DND-41 (cell line): ENCODE measurements at regions not wholly inside any gene's neighbourhood (a gene's known extent, or its start where the extent isn't known, plus 50 kb on each side); places are given as distances from the start of the nearest gene placed in this dataset.

Source experiments
- ATAC-seq: fragments of 200-7000 bp; cut with Tn5 transposase; 3 replicates; pipeline ENCODE4 v1.9.1; 2021; ENCODE audit warnings: low read depth; ENCODE audit not compliant: insufficient read depth
- DNase-seq: peaks from one replicate; pipeline ENCODE4 v3.0.0-alpha.2; 2020
- H2AFZ ChIP-seq: 2 replicates; pipeline ENCODE4 v1.6.0; 2012; ENCODE audit warnings: low read depth, low read length
- H3K27ac ChIP-seq: 2 replicates; pipeline ENCODE4 v1.5.1; 2012; ENCODE audit warnings: low read length, inconsistent platforms
- H3K27me3 ChIP-seq: fragments of 200-600 bp; sonication (generic); 2 replicates; pipeline ENCODE4 v1.6.0; 2012; ENCODE audit warnings: low read length, mild to moderate bottlenecking, inconsistent platforms; ENCODE audit not compliant: insufficient read depth, poor library complexity
- H3K36me3 ChIP-seq: 2 replicates; pipeline ENCODE4 v1.5.1; 2012; ENCODE audit warnings: low read length, inconsistent platforms; ENCODE audit not compliant: insufficient read depth
- H3K4me1 ChIP-seq: 2 replicates; pipeline ENCODE4 v1.5.1; 2012; ENCODE audit warnings: mild to moderate bottlenecking, low read length; ENCODE audit not compliant: insufficient read depth
- H3K4me2 ChIP-seq: 2 replicates; pipeline ENCODE4 v1.6.0; 2012; ENCODE audit warnings: mild to moderate bottlenecking, moderate library complexity, low read length, inconsistent platforms; ENCODE audit not compliant: insufficient read depth
- H3K4me3 ChIP-seq, 2 experiments: fragments of 200-600 bp in 1 of 2; shearing (Covaris generic) in 1 of 2; 2 replicates each; pipeline ENCODE4 v1.5.1; 2012 to 2016; ENCODE audit warnings: inconsistent platforms in 2 of 2, low read length in 2 of 2, mild to moderate bottlenecking in 2 of 2, low read depth in 1 of 2, moderate library complexity in 1 of 2
- H3K79me2 ChIP-seq: 2 replicates; pipeline ENCODE4 v1.6.0; 2012; ENCODE audit warnings: low read length, inconsistent platforms; ENCODE audit not compliant: insufficient read depth
- H3K9ac ChIP-seq: 2 replicates; pipeline ENCODE4 v1.6.0; 2012; ENCODE audit warnings: low read depth, mild to moderate bottlenecking, inconsistent platforms, low read length, moderate library complexity
- H3K9me3 ChIP-seq: 2 replicates; pipeline ENCODE4 v1.5.1; 2012; ENCODE audit warnings: low read length, moderate library complexity, mild to moderate bottlenecking, inconsistent platforms; ENCODE audit not compliant: insufficient read depth, severe bottlenecking
- H4K20me1 ChIP-seq: 2 replicates; pipeline ENCODE4 v1.6.0; 2012; ENCODE audit warnings: low read length; ENCODE audit not compliant: insufficient read depth
- CTCF ChIP-seq: IDR thresholded peaks from 2 replicates; pipeline ENCODE4 v1.5.1; 2012; ENCODE audit warnings: borderline replicate concordance, low read length, moderate library complexity, mild to moderate bottlenecking; ENCODE audit not compliant: poor library complexity, severe bottlenecking; ENCODE audit errors: extremely low read depth
- EZH2 ChIP-seq: IDR thresholded peaks from 3 replicates; pipeline ENCODE4 v1.6.1; 2012; ENCODE audit warnings: borderline replicate concordance, low read depth, mild to moderate bottlenecking, moderate library complexity, low read length, inconsistent platforms; ENCODE audit not compliant: severe bottlenecking

DNA sequence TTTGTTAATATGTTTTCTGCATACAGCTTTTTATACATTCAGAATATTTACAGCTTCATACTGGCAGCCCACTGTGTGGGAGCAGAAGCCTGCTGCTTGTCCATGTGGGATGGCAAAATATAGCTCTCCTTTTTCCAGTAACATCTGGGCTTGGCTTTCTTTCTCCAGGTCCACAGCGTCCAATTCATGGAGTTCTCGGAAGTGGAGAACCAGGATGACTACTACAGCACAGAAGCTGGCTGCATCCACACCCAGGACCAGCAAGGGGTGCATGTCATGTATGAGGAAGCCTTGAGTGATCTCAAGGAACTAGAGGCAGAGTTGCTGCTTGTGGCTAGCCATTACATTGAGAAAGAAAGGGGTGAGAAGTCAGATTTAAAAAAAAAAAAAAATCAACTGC lies 143.1 kb downstream of the CD164 start:
- ATAC-seq (no peak), DNase-seq (no peak)
- Histone ChIP-seq H3K36me3 (no peaks in the 10 kb centered on the region), H3K27ac (no peak overlapping the region), H3K9me3 (no peaks in the 10 kb centered on the region), H3K4me2 (no peak overlapping the region), H3K4me1 (no peaks in the 10 kb centered on the region), H3K79me2 (no peaks in the 10 kb centered on the region), H3K4me3 (no peak overlapping the region), H3K27me3 (peaks cover 6% of the 10 kb centered on the region), H4K20me1 (no peaks in the 10 kb centered on the region), H2AFZ (no peak overlapping the region), H3K9ac (no peak overlapping the region)
- TF ChIP-seq EZH2 = no peak
- TF ChIP-seq CTCF = no peak

DNA sequence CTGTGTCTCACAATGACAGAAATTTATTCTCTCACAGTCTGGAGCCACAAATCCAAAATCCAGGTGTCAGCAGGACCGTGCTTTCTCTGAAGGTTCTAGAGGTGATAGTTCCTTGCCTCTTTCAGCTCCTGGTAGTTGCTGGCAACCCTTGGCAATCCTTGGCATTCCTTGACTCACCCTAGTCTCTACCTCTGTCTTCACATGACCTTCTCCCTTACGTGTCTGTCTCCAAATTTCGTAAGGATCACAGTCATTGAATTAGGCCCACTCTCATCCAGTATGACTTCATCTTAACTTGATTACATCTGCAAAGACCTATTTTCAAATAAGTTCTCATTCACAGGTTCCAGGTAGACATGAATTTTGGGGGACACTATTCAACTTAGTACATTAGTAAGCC lies 143.1 kb downstream of the CEP57L1 start:
- H3K4me2 ChIP-seq = no peak overlapping the region
- H3K27me3 ChIP-seq = peaks cover 6% of the 10 kb centered on the region
- no peak overlapping the region; the same call in 1 of the 2 replicates for H2AFZ ChIP-seq
- no peak for ATAC-seq
- no peak overlapping the region for H3K27ac ChIP-seq
- no peaks in the 10 kb centered on the region for H3K9me3 ChIP-seq
- no peaks in the 10 kb centered on the region for H3K79me2 ChIP-seq
- no peak overlapping the region for H3K4me3 ChIP-seq
- no peaks in the 10 kb centered on the region for H4K20me1 ChIP-seq
- H3K9ac ChIP-seq = no peak overlapping the region
- TF ChIP-seq CTCF (no peak), EZH2 (no peak)
- no peak for DNase-seq
- no peaks in the 10 kb centered on the region for H3K4me1 ChIP-seq
- H3K36me3 ChIP-seq = no peaks in the 10 kb centered on the region

- H3K9me3 ChIP-seq = no peaks in the 10 kb centered on the region
- H3K4me3 ChIP-seq = no peak overlapping the region
- DNase-seq (no peak), ATAC-seq (no peak)
- no peaks in the 10 kb centered on the region for H4K20me1 ChIP-seq
- no peak overlapping the region for H3K9ac ChIP-seq
- no peak overlapping the region for H2AFZ ChIP-seq
- H3K4me2 ChIP-seq = no peak overlapping the region
- TF ChIP-seq CTCF (no peak), EZH2 (no peak)
- no peaks in the 10 kb centered on the region for H3K79me2 ChIP-seq
- H3K27ac ChIP-seq = no peak overlapping the region
- no peaks in the 10 kb centered on the region for H3K36me3 ChIP-seq
- peaks cover 6% of the 10 kb centered on the region for H3K27me3 ChIP-seq
- H3K4me1 ChIP-seq = no peaks in the 10 kb centered on the region
These were observed 142.7 kb downstream of the CEP57L1 start for GRCh38 chr6:109237986-109238329.
